Fibroblast of villous mesenchyme (primary cell): ENCODE measurements at regions not wholly inside any gene's neighbourhood (a gene's known extent, or its start where the extent isn't known, plus 50 kb on each side); places are given as distances from the start of the nearest gene placed in this dataset.

Experiments used
- DNase-seq: peaks from one replicate; pipeline ENCODE4 v3.0.0-alpha.2; 2010; ENCODE audit warnings: low read depth
- H3K4me3 ChIP-seq: 2 replicates; pipeline ENCODE4 v1.5.1; 2011; ENCODE audit warnings: low read depth, mild to moderate bottlenecking, low read length
- TF ChIP-seq, protein P1 (sequence below): IDR thresholded peaks from 2 replicates; pipeline ENCODE4 v1.5.1; 2012; ENCODE audit warnings: low read depth, mild to moderate bottlenecking, low read length; ENCODE audit not compliant: insufficient read depth

DNA sequence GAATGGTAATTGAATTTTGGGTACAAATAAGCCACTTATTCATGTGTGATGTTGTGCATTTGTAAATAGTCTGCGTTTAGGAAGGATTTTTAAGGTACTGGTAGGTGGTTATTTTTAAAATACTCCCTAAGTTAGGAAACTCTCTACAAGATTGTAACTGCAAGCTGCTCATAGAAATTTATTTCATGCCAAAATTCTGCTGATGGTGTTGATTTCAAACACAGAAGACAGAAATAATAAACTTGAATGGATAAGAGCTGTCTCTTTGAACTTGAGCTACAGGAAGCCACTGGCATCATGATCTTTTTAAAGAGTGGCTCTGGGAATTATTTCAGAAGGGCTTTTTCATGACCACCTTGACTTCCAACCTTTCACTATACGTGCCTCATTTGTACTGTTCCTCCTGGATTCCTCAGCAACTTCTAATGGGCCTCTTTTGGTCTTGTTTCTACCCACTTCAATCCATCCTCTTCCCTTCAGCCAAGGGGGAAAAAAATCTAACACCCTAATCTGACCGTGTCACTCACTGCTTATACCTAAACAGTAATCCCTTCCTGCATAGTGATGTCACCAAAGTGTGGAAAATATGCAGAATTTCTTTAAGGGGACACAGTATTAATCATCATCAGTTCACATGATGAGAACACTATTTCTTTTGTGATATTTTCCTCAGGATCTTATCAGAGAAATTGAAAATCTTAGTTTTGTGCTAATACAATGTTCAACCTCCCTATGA, 113.6 kb downstream of the PFDN4 start:
- TF ChIP-seq, protein P1, sequence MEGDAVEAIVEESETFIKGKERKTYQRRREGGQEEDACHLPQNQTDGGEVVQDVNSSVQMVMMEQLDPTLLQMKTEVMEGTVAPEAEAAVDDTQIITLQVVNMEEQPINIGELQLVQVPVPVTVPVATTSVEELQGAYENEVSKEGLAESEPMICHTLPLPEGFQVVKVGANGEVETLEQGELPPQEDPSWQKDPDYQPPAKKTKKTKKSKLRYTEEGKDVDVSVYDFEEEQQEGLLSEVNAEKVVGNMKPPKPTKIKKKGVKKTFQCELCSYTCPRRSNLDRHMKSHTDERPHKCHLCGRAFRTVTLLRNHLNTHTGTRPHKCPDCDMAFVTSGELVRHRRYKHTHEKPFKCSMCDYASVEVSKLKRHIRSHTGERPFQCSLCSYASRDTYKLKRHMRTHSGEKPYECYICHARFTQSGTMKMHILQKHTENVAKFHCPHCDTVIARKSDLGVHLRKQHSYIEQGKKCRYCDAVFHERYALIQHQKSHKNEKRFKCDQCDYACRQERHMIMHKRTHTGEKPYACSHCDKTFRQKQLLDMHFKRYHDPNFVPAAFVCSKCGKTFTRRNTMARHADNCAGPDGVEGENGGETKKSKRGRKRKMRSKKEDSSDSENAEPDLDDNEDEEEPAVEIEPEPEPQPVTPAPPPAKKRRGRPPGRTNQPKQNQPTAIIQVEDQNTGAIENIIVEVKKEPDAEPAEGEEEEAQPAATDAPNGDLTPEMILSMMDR, result no peak
- no peak for DNase-seq
- no peak overlapping the region for H3K4me3 ChIP-seq

DNA sequence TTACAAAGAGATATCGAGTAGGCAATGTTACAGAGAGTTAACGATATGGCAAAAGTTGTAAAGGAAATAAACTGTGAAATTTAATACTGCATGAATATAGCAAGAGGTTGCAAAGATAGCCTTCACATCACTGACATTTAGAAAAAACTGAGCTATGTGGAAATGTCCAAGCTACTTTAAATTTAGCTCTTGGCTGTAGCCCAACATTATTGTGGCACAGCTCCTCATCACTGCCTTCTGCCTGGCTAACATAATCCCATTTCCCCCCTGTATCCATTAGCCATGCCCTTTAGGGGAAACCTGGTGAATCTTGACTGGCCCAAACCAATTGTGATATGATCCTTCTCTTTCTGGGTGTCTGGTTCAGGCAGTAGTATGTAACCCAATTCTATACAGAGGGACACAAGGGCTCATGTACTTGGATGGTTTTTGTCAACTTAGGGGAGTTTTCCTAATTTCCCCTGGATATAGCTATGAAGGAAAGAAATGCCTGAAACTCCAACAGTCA, 115.4 kb downstream of the PFDN4 start:
- no peak for DNase-seq
- H3K4me3 ChIP-seq, result no peak overlapping the region
- TF ChIP-seq, protein P1, result no peak

DNA sequence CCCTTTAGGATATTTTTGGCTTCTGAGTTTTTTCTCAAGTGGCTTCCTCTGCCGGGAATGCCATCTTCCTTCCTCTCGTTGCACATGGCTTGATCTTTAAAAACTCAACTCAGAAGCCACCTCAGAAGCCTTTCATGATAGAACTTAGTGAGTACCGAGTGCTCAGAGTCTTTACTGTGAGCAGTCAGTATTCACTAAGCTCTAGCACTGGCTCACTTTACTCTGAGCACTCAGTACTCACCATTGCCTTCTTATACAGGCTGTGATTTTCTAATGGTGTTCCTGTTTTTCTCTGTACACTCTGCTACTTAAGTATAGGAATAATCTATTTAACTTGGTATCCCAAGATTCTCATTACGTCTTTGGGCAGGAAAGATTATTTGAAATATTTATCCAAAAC, 116.2 kb downstream of the PFDN4 start:
- TF ChIP-seq, protein P1, result no peak
- no peak overlapping the region for H3K4me3 ChIP-seq
- no peak for DNase-seq

DNA sequence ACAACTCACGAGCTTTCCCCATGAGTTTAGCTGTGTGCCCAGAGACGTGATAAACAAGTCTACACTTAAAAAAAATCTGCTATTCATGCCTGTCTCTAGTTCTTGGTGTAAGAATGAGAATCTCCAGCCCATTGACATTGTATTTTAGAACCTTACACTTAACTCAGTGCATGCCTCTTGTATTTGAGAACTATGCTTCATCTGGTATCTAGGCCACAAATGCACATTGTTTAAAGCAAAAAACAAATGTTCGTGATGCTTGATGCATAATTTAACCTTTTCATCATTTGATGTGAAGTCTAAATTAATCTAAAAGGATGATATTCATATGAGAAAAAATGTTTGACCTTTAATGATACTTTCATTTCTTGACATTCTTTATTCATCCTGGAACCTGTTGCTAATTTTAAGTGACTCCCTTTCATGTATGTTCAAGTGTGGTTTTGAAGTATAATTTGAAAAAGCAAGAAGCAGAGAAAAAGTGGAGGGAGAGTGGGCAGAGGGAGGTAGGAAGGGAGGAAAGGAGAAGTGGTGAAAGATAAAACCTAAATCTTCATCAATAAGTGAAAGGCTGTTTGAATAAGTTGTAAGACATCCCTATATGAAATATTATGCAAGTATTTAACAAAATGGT, 116.9 kb downstream of the PFDN4 start:
- DNase-seq, result no peak
- no peak overlapping the region for H3K4me3 ChIP-seq
- TF ChIP-seq, protein P1, result no peak

DNA sequence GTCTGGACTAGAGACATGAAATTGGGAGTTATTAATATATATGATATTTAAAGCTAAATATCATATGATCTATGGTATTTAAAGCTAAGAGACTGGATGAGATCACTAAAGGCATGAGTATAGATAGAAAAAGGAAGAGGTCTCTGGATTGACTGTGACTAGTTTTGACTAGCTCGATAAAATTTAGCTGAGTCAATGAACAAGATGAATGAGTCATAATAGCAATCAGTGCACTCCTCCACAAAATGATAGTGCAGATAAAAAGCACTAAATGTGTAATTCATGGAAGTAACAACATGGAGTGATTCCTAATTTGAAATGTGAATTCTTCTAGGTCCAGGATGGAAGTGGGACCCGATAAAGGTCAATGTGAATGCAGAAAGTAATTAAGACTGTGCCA, 127.4 kb downstream of the PFDN4 start:
- TF ChIP-seq, protein P1, result no peak
- no peak overlapping the region for H3K4me3 ChIP-seq
- DNase-seq, result no peak

DNA sequence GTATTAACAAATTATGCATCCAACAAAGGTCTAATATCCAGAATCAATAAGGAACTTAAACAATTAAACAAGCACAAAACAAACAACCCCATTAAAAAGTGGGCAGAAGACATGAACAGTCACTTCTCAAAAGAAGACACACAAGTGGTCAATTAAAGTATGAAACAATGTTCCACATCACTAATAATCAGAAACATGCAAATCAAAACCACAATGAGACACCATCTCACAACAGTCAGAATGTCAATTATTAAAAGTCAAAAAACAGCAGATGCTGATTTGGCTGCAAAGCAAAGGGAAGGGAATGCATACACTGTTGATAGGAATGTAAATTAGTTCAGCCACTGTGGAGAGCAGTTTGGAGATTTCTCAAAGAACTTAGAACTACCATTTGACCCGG, 129.3 kb downstream of the PFDN4 start:
- DNase-seq, result no peak
- TF ChIP-seq, protein P1, result no peak
- no peak overlapping the region for H3K4me3 ChIP-seq

DNA sequence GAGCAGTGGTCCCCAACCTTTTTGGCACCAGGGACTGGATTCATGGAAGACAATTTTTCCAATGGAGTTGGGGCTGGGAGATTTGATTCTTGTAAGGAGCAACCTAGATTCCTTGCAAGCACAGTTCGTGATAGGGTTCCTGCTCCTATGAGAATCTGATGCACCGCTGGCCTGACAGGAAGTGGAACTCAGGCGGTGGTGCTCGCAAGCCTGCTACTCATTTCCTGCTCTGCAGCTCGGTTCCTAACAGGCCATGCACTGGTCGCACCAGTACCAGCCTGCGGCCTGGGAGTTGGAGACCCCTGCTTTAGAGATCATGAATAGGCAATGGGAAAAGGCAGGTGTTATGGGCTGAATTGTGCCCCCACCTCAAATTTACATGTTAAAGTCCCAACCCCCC, 131.2 kb downstream of the PFDN4 start:
- no peak for DNase-seq
- H3K4me3 ChIP-seq, result no peak overlapping the region
- TF ChIP-seq, protein P1, result no peak
